ENCODE measurements at regions not wholly inside any gene's neighbourhood (a gene's known extent, or its start where the extent isn't known, plus 50 kb on each side); places are given as distances from the start of the nearest gene placed in this dataset.

DNA sequence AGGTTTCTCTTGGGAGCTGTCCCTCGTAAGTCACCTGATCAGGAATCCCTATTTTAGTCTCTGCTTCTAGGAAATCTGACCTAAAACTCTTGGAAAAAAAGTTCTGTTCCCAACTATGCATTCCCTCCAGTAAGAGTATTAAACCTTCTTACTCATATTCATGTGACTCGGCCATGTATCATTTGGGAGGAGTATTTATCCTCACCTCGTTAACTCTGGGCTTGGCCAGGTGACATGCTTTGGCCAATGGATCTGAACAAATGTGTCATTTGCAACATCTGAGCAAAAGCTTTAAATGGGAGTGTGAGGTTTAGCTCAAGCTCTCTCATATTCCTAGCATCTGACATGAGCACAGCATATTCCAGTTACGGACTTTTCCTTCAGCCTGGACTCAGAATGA, 226.8 kb downstream of the NUAK1 start:
- TF ChIP-seq, protein P1, sequence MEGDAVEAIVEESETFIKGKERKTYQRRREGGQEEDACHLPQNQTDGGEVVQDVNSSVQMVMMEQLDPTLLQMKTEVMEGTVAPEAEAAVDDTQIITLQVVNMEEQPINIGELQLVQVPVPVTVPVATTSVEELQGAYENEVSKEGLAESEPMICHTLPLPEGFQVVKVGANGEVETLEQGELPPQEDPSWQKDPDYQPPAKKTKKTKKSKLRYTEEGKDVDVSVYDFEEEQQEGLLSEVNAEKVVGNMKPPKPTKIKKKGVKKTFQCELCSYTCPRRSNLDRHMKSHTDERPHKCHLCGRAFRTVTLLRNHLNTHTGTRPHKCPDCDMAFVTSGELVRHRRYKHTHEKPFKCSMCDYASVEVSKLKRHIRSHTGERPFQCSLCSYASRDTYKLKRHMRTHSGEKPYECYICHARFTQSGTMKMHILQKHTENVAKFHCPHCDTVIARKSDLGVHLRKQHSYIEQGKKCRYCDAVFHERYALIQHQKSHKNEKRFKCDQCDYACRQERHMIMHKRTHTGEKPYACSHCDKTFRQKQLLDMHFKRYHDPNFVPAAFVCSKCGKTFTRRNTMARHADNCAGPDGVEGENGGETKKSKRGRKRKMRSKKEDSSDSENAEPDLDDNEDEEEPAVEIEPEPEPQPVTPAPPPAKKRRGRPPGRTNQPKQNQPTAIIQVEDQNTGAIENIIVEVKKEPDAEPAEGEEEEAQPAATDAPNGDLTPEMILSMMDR (IDR thresholded peaks at IDR 0.05), result no peak
- TF ChIP-seq POLR2A (IDR thresholded peaks at IDR 0.05), result no peak
- Histone ChIP-seq H3K9me3 (no peaks in the 10 kb centered on the region), H3K27ac (no peak overlapping the region), H3K4me1 (no peaks in the 10 kb centered on the region), H3K36me3 (no peaks in the 10 kb centered on the region), H3K4me3 (no peak overlapping the region), H3K27me3 (no peaks in the 10 kb centered on the region)
- intact Hi-C loops (cut with DNase I; ENCODE audit: low total_unique reads), result no loop called here
- DNase-seq, result no peak

DNA sequence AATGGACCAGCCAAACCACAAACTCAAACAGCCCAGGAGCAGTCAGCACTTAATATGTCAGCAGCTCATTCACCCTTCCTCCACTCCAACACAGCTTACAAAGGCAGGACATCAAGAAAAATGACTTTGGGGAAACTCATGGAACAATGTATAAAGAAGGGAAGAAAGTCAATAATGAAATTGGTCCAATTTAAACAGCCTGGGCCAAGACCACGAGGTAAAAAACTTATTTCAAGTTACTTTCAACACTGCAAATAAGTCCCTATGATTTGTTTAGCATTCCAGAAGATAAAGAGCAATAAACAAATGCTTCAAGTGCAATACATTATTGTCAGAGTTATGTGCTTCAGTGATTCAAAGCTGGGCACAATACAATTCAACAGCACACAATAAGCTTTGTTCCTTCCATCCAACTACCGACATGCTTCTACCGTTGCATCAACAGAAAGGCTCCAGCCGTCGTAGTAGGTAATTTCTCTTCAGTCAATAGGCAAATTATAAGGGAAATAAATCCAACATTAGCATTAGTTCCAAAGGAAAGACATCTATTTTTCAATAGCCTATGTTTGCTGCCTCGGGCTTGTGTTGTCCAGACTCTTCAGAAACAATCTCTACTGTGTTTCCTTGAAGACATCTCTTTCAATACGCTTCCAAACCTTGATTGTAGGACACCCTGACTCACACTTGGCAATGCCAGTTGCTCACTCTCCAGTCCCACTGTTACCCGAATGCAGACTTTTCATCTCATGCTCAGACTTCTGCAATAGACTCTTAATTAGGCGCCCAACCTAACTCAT, 225.7 kb downstream of the NUAK1 start:
- DNase-seq, result no peak
- Histone ChIP-seq H3K9me3 (no peaks in the 10 kb centered on the region), H3K27me3 (no peaks in the 10 kb centered on the region), H3K4me1 (no peaks in the 10 kb centered on the region), H3K27ac (no peak overlapping the region), H3K4me3 (no peak overlapping the region), H3K36me3 (no peaks in the 10 kb centered on the region)
- TF ChIP-seq, protein P1 (IDR thresholded peaks at IDR 0.05), result no peak
- TF ChIP-seq POLR2A (IDR thresholded peaks at IDR 0.05), result no peak
- intact Hi-C loops (cut with DNase I; ENCODE audit: low total_unique reads), result no loop called here

DNA sequence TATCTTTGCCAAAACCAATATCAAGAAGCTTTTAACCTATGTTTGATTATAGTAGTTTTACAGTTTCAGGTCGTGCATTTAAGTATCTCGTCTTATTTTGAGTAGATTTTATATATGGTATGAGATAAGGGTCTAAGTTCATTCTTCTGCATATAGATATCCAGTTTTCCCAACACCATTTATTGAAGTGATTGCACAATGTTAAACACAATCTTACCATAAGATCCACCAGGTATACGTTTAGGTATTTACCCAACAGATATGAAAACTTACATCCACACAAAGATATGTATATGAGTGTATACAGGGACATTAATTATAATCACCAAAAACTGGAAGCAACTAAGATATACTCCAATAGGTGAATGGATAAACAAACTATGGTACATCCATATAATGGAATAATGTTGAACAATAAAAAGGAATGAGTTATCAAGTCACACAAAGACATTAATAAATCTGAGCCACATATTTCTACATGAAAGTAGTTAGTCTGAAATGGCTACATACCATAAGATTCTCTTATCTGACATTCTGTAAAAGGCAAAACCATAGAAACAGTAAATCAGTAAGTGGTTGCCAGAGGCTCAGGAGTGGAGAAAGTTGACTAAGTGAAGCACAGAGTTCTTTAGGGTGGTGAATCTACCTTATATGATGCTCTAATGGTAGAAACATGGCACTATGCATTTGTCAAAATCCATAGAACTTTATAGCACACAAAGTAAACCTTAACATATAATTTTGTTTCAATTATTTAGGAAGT, 222.6 kb downstream of the NUAK1 start:
- Histone ChIP-seq H3K27ac (no peak overlapping the region), H3K4me3 (no peak overlapping the region), H3K4me1 (no peaks in the 10 kb centered on the region), H3K27me3 (no peaks in the 10 kb centered on the region), H3K9me3 (no peaks in the 10 kb centered on the region), H3K36me3 (no peaks in the 10 kb centered on the region)
- intact Hi-C loops (cut with DNase I; ENCODE audit: low total_unique reads), result no loop called here
- DNase-seq, result no peak
- TF ChIP-seq, protein P1 (IDR thresholded peaks at IDR 0.05), result no peak
- TF ChIP-seq POLR2A (IDR thresholded peaks at IDR 0.05), result no peak

DNA sequence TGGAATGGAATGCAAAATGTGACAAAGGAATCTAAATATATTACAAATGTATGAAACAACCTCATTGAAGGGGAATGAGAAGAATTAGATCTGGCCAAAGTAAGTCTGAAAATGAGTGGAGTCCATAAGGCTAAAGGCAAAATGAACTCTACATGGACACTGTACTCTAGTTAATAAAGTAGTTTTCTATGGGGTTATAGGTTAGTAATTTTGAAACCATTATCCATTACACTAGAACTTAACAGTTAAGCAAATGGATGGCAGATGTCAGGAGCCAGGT, 222.1 kb downstream of the NUAK1 start:
- intact Hi-C loops (cut with DNase I; ENCODE audit: low total_unique reads), result no loop called here
- H3K36me3 ChIP-seq, result no peaks in the 10 kb centered on the region
- no peaks in the 10 kb centered on the region for H3K9me3 ChIP-seq
- DNase-seq, result no peak
- no peaks in the 10 kb centered on the region for H3K4me1 ChIP-seq
- TF ChIP-seq, protein P1 (IDR thresholded peaks at IDR 0.05), result no peak
- H3K27me3 ChIP-seq, result no peaks in the 10 kb centered on the region
- no peak overlapping the region for H3K4me3 ChIP-seq
- no peak overlapping the region for H3K27ac ChIP-seq

DNA sequence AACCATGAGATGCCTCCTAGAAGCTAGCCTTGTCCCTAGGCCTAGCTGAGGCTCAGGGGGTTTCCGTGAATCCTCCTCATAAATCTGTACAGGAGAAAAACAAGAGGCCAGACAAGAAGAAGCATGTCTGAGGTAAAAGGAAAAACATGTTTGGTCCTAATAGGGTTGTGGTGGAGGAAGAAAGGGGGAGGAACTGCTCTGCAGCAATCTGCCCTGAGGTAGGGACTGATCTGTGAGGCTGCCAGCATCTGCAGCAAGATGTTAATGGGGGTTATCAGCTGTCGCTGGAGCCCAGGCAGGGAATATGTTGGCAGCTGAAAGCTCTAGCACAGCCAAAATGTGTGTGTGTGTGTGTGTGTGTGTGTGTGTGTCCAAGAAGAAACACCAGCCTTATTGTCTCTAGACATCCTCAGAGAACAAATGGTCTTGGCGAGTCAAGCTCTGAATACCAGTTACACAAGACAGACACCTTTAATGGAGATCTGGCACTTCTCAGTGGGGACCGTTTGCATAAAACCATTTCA, 218.5 kb downstream of the NUAK1 start:
- DNase-seq, result peak; percentile 62 to 82
- TF ChIP-seq, protein P1 (IDR thresholded peaks at IDR 0.05), result no peak
- TF ChIP-seq POLR2A (IDR thresholded peaks at IDR 0.05), result no peak
- Histone ChIP-seq H3K4me3 (no peak overlapping the region), H3K27ac (peak overlapping the region; percentile 29 to 52), H3K4me1 (no peaks in the 10 kb centered on the region), H3K27me3 (no peaks in the 10 kb centered on the region), H3K9me3 (no peaks in the 10 kb centered on the region), H3K36me3 (no peaks in the 10 kb centered on the region)
- intact Hi-C loops (cut with DNase I; ENCODE audit: low total_unique reads), result no loop called here

All from uterus (tissue), 3 donors.